GM18873 (cell line): ENCODE measurements at regions not wholly inside any gene's neighbourhood (a gene's known extent, or its start where the extent isn't known, plus 50 kb on each side); places are given as distances from the start of the nearest gene placed in this dataset.

ENCODE experiments used
- ATAC-seq: cut with Tn5 transposase; IDR thresholded peaks from one replicate; pipeline ENCODE4 v1.9.1; 2021; ENCODE audit warnings: mild to moderate bottlenecking, moderate library complexity, moderate number of reproducible peaks; ENCODE audit not compliant: unreplicated experiment, low FRiP score

GRCh38 chr19:23855676-23856075 lies 59.0 kb upstream of the ZNF726 start:
- no peak for ATAC-seq

GRCh38 chr19:23851966-23852365 lies 62.7 kb upstream of the ZNF726 start:
- no peak for ATAC-seq

- ATAC-seq = no peak
Observed at GRCh38 chr19:23832717-23833327, 74.1 kb upstream of the ZNF681 start.

GRCh38 chr19:23823952-23824389 lies 65.3 kb upstream of the ZNF681 start:
- ATAC-seq = peak; percentile 58

GRCh38 chr19:23822735-23823134 lies 64.0 kb upstream of the ZNF681 start:
- no peak for ATAC-seq

- no peak for ATAC-seq
Observed at GRCh38 chr19:23817519-23817918, 58.8 kb upstream of the ZNF681 start.

- ATAC-seq = no peak
Observed at GRCh38 chr19:23810496-23810895, 51.8 kb upstream of the ZNF681 start.
